HCT116 (cell line): ENCODE measurements at regions not wholly inside any gene's neighbourhood (a gene's known extent, or its start where the extent isn't known, plus 50 kb on each side); places are given as distances from the start of the nearest gene placed in this dataset.

Source experiments
- ATAC-seq: fragments of 200-7000 bp; cut with Tn5 transposase; 2 replicates; pipeline ENCODE4 v1.9.1; 2020; ENCODE audit warnings: mild to moderate bottlenecking, moderate library complexity
- BruUV-seq: library from RNA; stranded (reverse); fragments of 400-500 nt; replicated peaks from 2 replicates; lab custom pipeline; 2021; lab: Mats Ljungman, UMichigan
- CTCF ChIA-PET: fragments of 300-600 bp; sonication (Branson Sonifier 250); formaldehyde crosslinking; loops from one replicate; lab custom pipeline; 2021; ENCODE audit warnings: antibody characterized with exemption; lab: Charles Lee
- POLR2A ChIA-PET: fragments of 300-600, 350-600 bp; sonication (Branson Sonifier 250); formaldehyde crosslinking; loops from one replicate; lab custom pipeline; 2021; ENCODE audit warnings: antibody characterized with exemption; lab: Charles Lee
- RAD21 ChIA-PET, 2 experiments: fragments of 300-600 bp; sonication (Branson Sonifier 250); formaldehyde crosslinking; loops; one replicate each; lab custom pipeline; 2023; ENCODE audit warnings: low total read pairs in 2 of 2; ENCODE audit not compliant: uncharacterized antibody in 2 of 2, unreplicated experiment in 2 of 2, low non-redundant PET in 1 of 2; lab: Charles Lee
- DNase-seq: peaks from one replicate; pipeline ENCODE4 v3.0.0-alpha.2; 2010; ENCODE audit warnings: low read depth, low spot score
- H2AFZ ChIP-seq: fragments of 200-600 bp; shearing (Covaris generic), sonication (generic); 2 replicates; pipeline ENCODE4 v1.6.1; 2017; ENCODE audit warnings: low read depth, mixed run types, mixed read lengths, antibody characterized with exemption, low read length; ENCODE audit not compliant: poor library complexity, severe bottlenecking
- H3K27ac ChIP-seq: 2 replicates; pipeline ENCODE4 v1.5.1; 2012; ENCODE audit warnings: low read depth, low read length
- H3K27me3 ChIP-seq: fragments of 200-600 bp; sonication (generic); 2 replicates; pipeline ENCODE4 v1.6.1; 2016; ENCODE audit warnings: mixed run types, low read length, mixed read lengths; ENCODE audit not compliant: insufficient read depth
- H3K36me3 ChIP-seq, 2 experiments: fragments of 200-500 bp in 1 of 2; fragments of 200-600 bp in 1 of 2; sonication (Bioruptor generic) in 1 of 2; sonication (generic) in 1 of 2; 2 replicates each; pipeline versions ENCODE4 v1.5.1 to v1.6.1; 2014 to 2016; ENCODE audit warnings: low read length in 2 of 2, inconsistent platforms in 1 of 2, mixed read lengths in 1 of 2, mixed run types in 1 of 2; ENCODE audit not compliant: insufficient read depth in 2 of 2, control insufficient read depth in 1 of 2
- H3K4me1 ChIP-seq, 2 experiments: fragments of 200-600 bp in 1 of 2; sonication (generic) in 1 of 2; 2 replicates each; pipeline versions ENCODE4 v1.5.1 to v1.6.1; 2012 to 2017; ENCODE audit warnings: low read length in 2 of 2, inconsistent platforms in 1 of 2, mild to moderate bottlenecking in 1 of 2, mixed read lengths in 1 of 2, mixed run types in 1 of 2, moderate library complexity in 1 of 2; ENCODE audit not compliant: insufficient read depth in 2 of 2, control insufficient read depth in 1 of 2
- H3K4me2 ChIP-seq: fragments of 200-600 bp; sonication (generic); 2 replicates; pipeline ENCODE4 v1.6.1; 2017; ENCODE audit warnings: mixed run types, low read length, mixed read lengths
- H3K4me3 ChIP-seq, 2 experiments: fragments of 200-600 bp in 1 of 2; sonication (generic) in 1 of 2; replicated peaks in 1 of 2; 2 replicates each; pipeline ENCODE4 v1.5.1; 2011 to 2016; ENCODE audit warnings: low read length in 2 of 2, control low read depth in 1 of 2, low read depth in 1 of 2, mild to moderate bottlenecking in 1 of 2, mixed read lengths in 1 of 2, mixed run types in 1 of 2
- H3K79me2 ChIP-seq: fragments of 200-600 bp; sonication (generic); 2 replicates; pipeline ENCODE4 v1.6.1; 2017; ENCODE audit warnings: mild to moderate bottlenecking, mixed run types, low read length, moderate library complexity, mixed read lengths; ENCODE audit not compliant: insufficient read depth
- H3K9ac ChIP-seq: fragments of 200-600 bp; sonication (generic); 2 replicates; pipeline ENCODE4 v1.6.1; 2016; ENCODE audit warnings: low read length, mixed read lengths
- H3K9me2 ChIP-seq: fragments of 200-600 bp; sonication (generic), shearing (Covaris generic); 2 replicates; pipeline ENCODE4 v1.6.1; 2017; ENCODE audit warnings: mixed run types, mild to moderate bottlenecking, moderate library complexity; ENCODE audit not compliant: insufficient read depth
- H3K9me3 ChIP-seq, 2 experiments: fragments of 200-500 bp in 1 of 2; fragments of 200-600 bp in 1 of 2; sonication (Bioruptor generic) in 1 of 2; sonication (generic) in 1 of 2; 2 replicates each; pipeline ENCODE4 v1.6.1; 2014 to 2017; ENCODE audit warnings: low read length in 2 of 2, mixed read lengths in 2 of 2, inconsistent platforms in 1 of 2, low read depth in 1 of 2, mild to moderate bottlenecking in 1 of 2, mixed run types in 1 of 2, moderate library complexity in 1 of 2; ENCODE audit not compliant: control insufficient read depth in 1 of 2, insufficient read depth in 1 of 2
- H4K20me1 ChIP-seq: fragments of 200-600 bp; sonication (generic), shearing (Covaris generic); 2 replicates; pipeline ENCODE4 v1.6.1; 2017; ENCODE audit warnings: mixed run types, mild to moderate bottlenecking, moderate library complexity; ENCODE audit not compliant: insufficient read depth
- CBX3 ChIP-seq: IDR thresholded peaks from 2 replicates; pipeline ENCODE4 v1.6.1; 2012; ENCODE audit warnings: low read depth
- EGR1 ChIP-seq: IDR thresholded peaks from 2 replicates; pipeline ENCODE4 v1.6.1; 2012; ENCODE audit warnings: low read depth
- ELF1 ChIP-seq: IDR thresholded peaks from 2 replicates; pipeline ENCODE4 v1.6.1; 2012; ENCODE audit warnings: low read depth, borderline replicate concordance
- EZH2 ChIP-seq: fragments of 200-600 bp; sonication (generic); IDR thresholded peaks from 2 replicates; pipeline ENCODE4 v1.6.1; 2017; ENCODE audit warnings: antibody characterized with exemption, mixed run types
- EZH2phosphoT487 ChIP-seq: fragments of 200-600 bp; IDR thresholded peaks from 2 replicates; pipeline ENCODE4 v1.6.1; 2018; ENCODE audit warnings: antibody characterized with exemption, borderline replicate concordance
- FOSL1 ChIP-seq: IDR thresholded peaks from 2 replicates; pipeline ENCODE4 v1.6.1; 2012; ENCODE audit warnings: low read depth
- JUND ChIP-seq: IDR thresholded peaks from 2 replicates; pipeline ENCODE4 v1.6.1; 2012
- POLR2A ChIP-seq: IDR thresholded peaks from 2 replicates; pipeline ENCODE4 v1.7.0; 2011; ENCODE audit warnings: borderline replicate concordance; ENCODE audit not compliant: insufficient read depth, insufficient read length; ENCODE audit errors: extremely low read depth
- SIN3A ChIP-seq: IDR thresholded peaks from 2 replicates; pipeline ENCODE4 v1.6.1; 2012; ENCODE audit warnings: low read depth
- SRF ChIP-seq: IDR thresholded peaks from 2 replicates; pipeline ENCODE4 v1.6.1; 2012; ENCODE audit warnings: low read depth
- TCF7L2 ChIP-seq: IDR thresholded peaks from 2 replicates; pipeline ENCODE4 v1.7.0; 2011; ENCODE audit warnings: borderline replicate concordance, inconsistent platforms; ENCODE audit not compliant: insufficient read depth, insufficient read length; ENCODE audit errors: extremely low read depth
- YY1 ChIP-seq: IDR thresholded peaks from 2 replicates; pipeline ENCODE4 v1.6.1; 2011; ENCODE audit warnings: low read length, low read depth, moderate library complexity, mild to moderate bottlenecking; ENCODE audit not compliant: insufficient replicate concordance; ENCODE audit errors: extremely low read depth
- ZFX ChIP-seq: fragments of 450-650 bp; IDR thresholded peaks from 2 replicates; pipeline ENCODE4 v1.6.1; 2017
- intact Hi-C: fragments of 100-400 bp; cut with micrococcal nuclease; formaldehyde crosslinking; loops from 2 replicates; pipeline ENCODE4 v1.10.0; 2022
- TF ChIP-seq, protein P1 (sequence below): IDR thresholded peaks from 2 replicates; pipeline ENCODE4 v1.6.1; 2012
- TF ChIP-seq, protein P2 (sequence below): IDR thresholded peaks from 2 replicates; pipeline ENCODE4 v1.6.1; 2011; ENCODE audit warnings: mild to moderate bottlenecking, low read length, moderate library complexity; ENCODE audit not compliant: insufficient replicate concordance; ENCODE audit errors: extremely low read depth
- TF ChIP-seq, protein P3 (sequence below): IDR thresholded peaks from 2 replicates; pipeline ENCODE4 v1.6.1; 2012

DNA sequence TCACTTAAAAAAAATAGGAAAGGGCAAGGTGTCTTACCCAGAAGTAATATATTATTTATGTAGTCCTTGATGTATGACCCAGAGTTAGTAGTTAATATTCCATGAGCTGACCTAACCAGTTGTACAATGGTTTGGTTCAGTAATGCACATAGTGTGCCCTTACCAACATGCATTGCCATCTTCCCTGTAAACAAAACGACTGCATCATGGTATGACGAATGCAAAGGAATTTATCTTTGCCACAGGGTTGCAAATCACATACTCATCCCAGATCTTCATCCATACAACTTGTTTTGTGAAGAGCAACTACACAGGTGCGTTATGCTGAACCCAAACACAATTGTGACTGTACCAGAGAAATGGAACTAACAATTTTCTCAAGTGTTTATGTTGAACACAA lies 68.9 kb upstream of the ZSWIM2 start:
- 0 out of 4 replicates have a peak, but pooled peaks cover 0 to 4% of the 10 kb centered on the region in 2 experiments for H3K4me1 ChIP-seq
- no peak overlapping the region for H2AFZ ChIP-seq
- no TSS peak for BruUV-seq
- H3K27me3 ChIP-seq = no peaks in the 10 kb centered on the region
- no peaks in the 10 kb centered on the region for H4K20me1 ChIP-seq
- no peak overlapping the region for H3K4me3 ChIP-seq
- no peak for DNase-seq
- intact Hi-C loops = no loop called here
- H3K36me3 ChIP-seq = no peaks in the 10 kb centered on the region
- POLR2A ChIA-PET = no interaction called here
- H3K27ac ChIP-seq = no peak overlapping the region
- ATAC-seq = no peak
- no peak overlapping the region for H3K9ac ChIP-seq
- no peaks in the 10 kb centered on the region for H3K79me2 ChIP-seq
- no peak for TF ChIP-seq FOSL1
- TF ChIP-seq SIN3A = no peak
- TF ChIP-seq EZH2phosphoT487 = no peak
- no peak for TF ChIP-seq ZFX
- TF ChIP-seq ELF1 = no peak
- TF ChIP-seq TCF7L2 = no peak
- TF ChIP-seq, protein P1, sequence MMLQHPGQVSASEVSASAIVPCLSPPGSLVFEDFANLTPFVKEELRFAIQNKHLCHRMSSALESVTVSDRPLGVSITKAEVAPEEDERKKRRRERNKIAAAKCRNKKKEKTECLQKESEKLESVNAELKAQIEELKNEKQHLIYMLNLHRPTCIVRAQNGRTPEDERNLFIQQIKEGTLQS = no peak
- TF ChIP-seq, all 23 proteins: peak for 0
- H3K4me2 ChIP-seq = no peak overlapping the region
- no peaks in the 10 kb centered on the region for H3K9me2 ChIP-seq
- ChIA-PET CTCF (no interaction called here), RAD21 (no interaction called here)
- H3K9me3 ChIP-seq = no peaks in the 10 kb centered on the region

DNA sequence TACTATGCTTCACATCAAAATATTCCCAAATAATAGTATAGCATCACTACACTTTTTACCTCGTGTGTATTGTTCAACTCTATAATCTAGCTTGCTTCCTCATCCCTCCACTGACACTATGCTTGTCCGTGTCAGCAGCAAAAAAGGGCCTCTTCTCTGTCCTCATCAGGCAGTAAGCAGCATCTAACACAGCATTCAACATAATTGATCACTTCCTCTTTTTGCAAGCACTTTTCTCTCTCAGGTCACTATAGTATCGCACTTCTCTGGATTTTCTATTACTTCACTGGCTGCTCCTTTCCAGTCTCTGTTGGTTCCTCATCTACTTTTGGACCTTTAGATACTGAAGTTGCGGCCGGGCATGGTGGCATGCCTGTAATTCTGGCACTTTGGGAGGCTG lies 64.9 kb upstream of the ZSWIM2 start:
- ChIA-PET POLR2A (no interaction called here), RAD21 (no interaction called here), CTCF (interaction anchor here (1.7 kb wide), 1 partner anchor 10 kb away, joined by 7 read pairs; no protein-coding TSS in a partner anchor)
- H3K36me3 ChIP-seq = no peaks in the 10 kb centered on the region
- H3K4me1 ChIP-seq = no peaks in the 10 kb centered on the region
- no peaks in the 10 kb centered on the region for H3K79me2 ChIP-seq
- H3K9ac ChIP-seq = no peak overlapping the region
- H3K9me2 ChIP-seq = no peaks in the 10 kb centered on the region
- no TSS peak for BruUV-seq
- no peak overlapping the region for H2AFZ ChIP-seq
- no peak for ATAC-seq
- no peak overlapping the region for H3K4me2 ChIP-seq
- H3K27me3 ChIP-seq = no peaks in the 10 kb centered on the region
- no peak overlapping the region for H3K4me3 ChIP-seq
- H3K9me3 ChIP-seq = no peaks in the 10 kb centered on the region
- no peak overlapping the region for H3K27ac ChIP-seq
- DNase-seq = no peak
- intact Hi-C loops = no loop called here
- TF ChIP-seq, protein P1 = no peak
- TF ChIP-seq EZH2 (no peak), ZFX (no peak), ELF1 (no peak), SRF (no peak), TCF7L2 (no peak), POLR2A (no peak), FOSL1 (no peak), SIN3A (no peak), CBX3 (no peak), EGR1 (no peak), EZH2phosphoT487 (no peak), YY1 (no peak), JUND (no peak)
- TF ChIP-seq, protein P2, sequence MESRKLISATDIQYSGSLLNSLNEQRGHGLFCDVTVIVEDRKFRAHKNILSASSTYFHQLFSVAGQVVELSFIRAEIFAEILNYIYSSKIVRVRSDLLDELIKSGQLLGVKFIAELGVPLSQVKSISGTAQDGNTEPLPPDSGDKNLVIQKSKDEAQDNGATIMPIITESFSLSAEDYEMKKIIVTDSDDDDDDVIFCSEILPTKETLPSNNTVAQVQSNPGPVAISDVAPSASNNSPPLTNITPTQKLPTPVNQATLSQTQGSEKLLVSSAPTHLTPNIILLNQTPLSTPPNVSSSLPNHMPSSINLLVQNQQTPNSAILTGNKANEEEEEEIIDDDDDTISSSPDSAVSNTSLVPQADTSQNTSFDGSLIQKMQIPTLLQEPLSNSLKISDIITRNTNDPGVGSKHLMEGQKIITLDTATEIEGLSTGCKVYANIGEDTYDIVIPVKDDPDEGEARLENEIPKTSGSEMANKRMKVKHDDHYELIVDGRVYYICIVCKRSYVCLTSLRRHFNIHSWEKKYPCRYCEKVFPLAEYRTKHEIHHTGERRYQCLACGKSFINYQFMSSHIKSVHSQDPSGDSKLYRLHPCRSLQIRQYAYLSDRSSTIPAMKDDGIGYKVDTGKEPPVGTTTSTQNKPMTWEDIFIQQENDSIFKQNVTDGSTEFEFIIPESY = no peak
- TF ChIP-seq, protein P3, sequence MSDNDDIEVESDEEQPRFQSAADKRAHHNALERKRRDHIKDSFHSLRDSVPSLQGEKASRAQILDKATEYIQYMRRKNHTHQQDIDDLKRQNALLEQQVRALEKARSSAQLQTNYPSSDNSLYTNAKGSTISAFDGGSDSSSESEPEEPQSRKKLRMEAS = no peak
- no peaks in the 10 kb centered on the region for H4K20me1 ChIP-seq
